Smooth muscle cell (in vitro differentiated cells): ENCODE measurements at regions not wholly inside any gene's neighbourhood (a gene's known extent, or its start where the extent isn't known, plus 50 kb on each side); places are given as distances from the start of the nearest gene placed in this dataset.

Experiments
- DNase-seq: peaks from one replicate; lab custom pipeline; 2025; ENCODE audit not compliant: unreplicated experiment; lab: John Stamatoyannopoulos, UW
- H2AFZ ChIP-seq: fragments of 200-600 bp; sonication (generic); 2 replicates; pipeline ENCODE4 v1.6.0; 2016; ENCODE audit warnings: antibody characterized with exemption, low read depth, mild to moderate bottlenecking
- H3F3A ChIP-seq: fragments of 200-600 bp; sonication (generic); 2 replicates; pipeline ENCODE4 v1.6.0; 2017; ENCODE audit warnings: antibody characterized with exemption, low read depth
- H3K27ac ChIP-seq: fragments of 200-600 bp; sonication (generic); 2 replicates; pipeline ENCODE4 v1.5.1; 2016; ENCODE audit warnings: low read depth, mild to moderate bottlenecking
- H3K27me3 ChIP-seq: fragments of 200-600 bp; sonication (generic); 2 replicates; pipeline ENCODE4 v1.6.1; 2016; ENCODE audit warnings: low read depth, mild to moderate bottlenecking
- H3K36me3 ChIP-seq: fragments of 200-600 bp; sonication (generic); 2 replicates; pipeline ENCODE4 v1.5.1; 2016; ENCODE audit warnings: low read depth
- H3K4me1 ChIP-seq: fragments of 200-600 bp; sonication (generic); 2 replicates; pipeline ENCODE4 v1.5.1; 2016; ENCODE audit warnings: low read depth
- H3K4me2 ChIP-seq: fragments of 200-600 bp; sonication (generic); 2 replicates; pipeline ENCODE4 v1.6.0; 2016; ENCODE audit warnings: mild to moderate bottlenecking
- H3K4me3 ChIP-seq: fragments of 200-600 bp; sonication (generic); 2 replicates; pipeline ENCODE4 v1.5.1; 2016; ENCODE audit warnings: mild to moderate bottlenecking
- H3K79me2 ChIP-seq: fragments of 200-600 bp; sonication (generic); 2 replicates; pipeline ENCODE4 v1.6.0; 2016; ENCODE audit warnings: low read depth, mild to moderate bottlenecking
- H3K9ac ChIP-seq: fragments of 200-600 bp; sonication (generic); 2 replicates; pipeline ENCODE4 v1.6.0; 2016; ENCODE audit warnings: low read depth
- H3K9me3 ChIP-seq: fragments of 200-600 bp; sonication (generic); replicated peaks from 2 replicates; pipeline ENCODE4 v1.5.1; 2016; ENCODE audit warnings: low read depth
- H4K20me1 ChIP-seq: fragments of 200-600 bp; sonication (generic); 2 replicates; pipeline ENCODE4 v1.6.0; 2016; ENCODE audit warnings: low read depth
- CTCF ChIP-seq: fragments of 200-600 bp; sonication (generic); IDR thresholded peaks from 2 replicates; pipeline ENCODE4 v1.5.1; 2017; ENCODE audit warnings: borderline replicate concordance, mild to moderate bottlenecking, antibody characterized with exemption; ENCODE audit not compliant: insufficient read depth, poor library complexity, severe bottlenecking
- WGBS: methylation state at CpG from one replicate; pipeline ENCODE4 v1.1.7; 2016; ENCODE audit warnings: low lambda C conversion rate; 5-methylcytosine and 5-hydroxymethylcytosine counted together

GRCh38 chr6:155638200-155638599, 182.6 kb upstream of the NOX3 start:
- Histone ChIP-seq H3K4me1 (no peaks in the 10 kb centered on the region), H3K4me2 (no peak overlapping the region), H3K27ac (no peak overlapping the region), H3K9ac (no peak overlapping the region), H3K36me3 (no peaks in the 10 kb centered on the region), H3K79me2 (no peaks in the 10 kb centered on the region), H3K4me3 (no peak overlapping the region), H3K27me3 (no peaks in the 10 kb centered on the region), H4K20me1 (no peaks in the 10 kb centered on the region), H3F3A (no peaks in the 10 kb centered on the region), H3K9me3 (no peaks in the 10 kb centered on the region), H2AFZ (no peak overlapping the region)
- DNase-seq: no peak
- WGBS: 90% methylated on average over 1 of the region's 1 CpG
- TF ChIP-seq CTCF: no peak

GRCh38 chr6:155635416-155635815, 179.8 kb upstream of the NOX3 start:
- no peaks in the 10 kb centered on the region for H3F3A ChIP-seq
- H4K20me1 ChIP-seq: no peaks in the 10 kb centered on the region
- no peak overlapping the region for H2AFZ ChIP-seq
- TF ChIP-seq CTCF: no peak
- no peaks in the 10 kb centered on the region for H3K4me1 ChIP-seq
- H3K36me3 ChIP-seq: no peaks in the 10 kb centered on the region
- no peaks in the 10 kb centered on the region for H3K79me2 ChIP-seq
- H3K9me3 ChIP-seq: no peaks in the 10 kb centered on the region
- DNase-seq: no peak
- no peaks in the 10 kb centered on the region for H3K27me3 ChIP-seq
- H3K27ac ChIP-seq: no peak overlapping the region
- H3K4me3 ChIP-seq: no peak overlapping the region
- H3K4me2 ChIP-seq: no peak overlapping the region
- H3K9ac ChIP-seq: no peak overlapping the region
- 92% methylated on average over 3 of the region's 3 CpGs for WGBS

GRCh38 chr6:155630085-155630484, 174.4 kb upstream of the NOX3 start:
- no peaks in the 10 kb centered on the region for H3K4me1 ChIP-seq
- H3F3A ChIP-seq: no peaks in the 10 kb centered on the region
- H3K9ac ChIP-seq: no peak overlapping the region
- no peaks in the 10 kb centered on the region for H3K9me3 ChIP-seq
- H4K20me1 ChIP-seq: no peaks in the 10 kb centered on the region
- no peak overlapping the region for H3K27ac ChIP-seq
- WGBS: 91% methylated on average over 2 of the region's 2 CpGs
- no peak for TF ChIP-seq CTCF
- no peak overlapping the region for H2AFZ ChIP-seq
- no peak overlapping the region for H3K4me2 ChIP-seq
- no peak overlapping the region for H3K4me3 ChIP-seq
- no peaks in the 10 kb centered on the region for H3K79me2 ChIP-seq
- H3K27me3 ChIP-seq: no peaks in the 10 kb centered on the region
- H3K36me3 ChIP-seq: no peaks in the 10 kb centered on the region
- no peak for DNase-seq

DNA sequence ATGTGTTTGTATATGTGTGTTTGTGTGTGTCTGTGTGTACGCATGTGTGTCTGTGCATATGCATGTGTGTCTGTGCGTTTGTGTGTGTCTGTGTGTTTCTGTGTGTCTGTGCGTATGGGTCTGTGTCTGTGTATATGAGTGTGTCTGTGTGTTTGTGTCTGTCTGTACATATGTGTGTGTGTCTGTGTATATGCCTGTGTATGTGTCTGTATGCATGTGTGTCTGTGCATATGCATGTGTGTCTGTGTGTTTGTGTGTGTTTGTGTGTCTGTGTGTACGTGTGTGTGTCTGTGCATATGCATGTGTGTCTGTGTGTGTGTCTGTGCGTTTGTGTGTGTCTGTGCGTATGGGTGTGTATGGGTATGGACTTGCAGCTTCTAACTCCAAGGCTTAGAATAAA, 174.0 kb upstream of the NOX3 start:
- H3K79me2 ChIP-seq: no peaks in the 10 kb centered on the region
- H3F3A ChIP-seq: no peaks in the 10 kb centered on the region
- H3K27ac ChIP-seq: no peak overlapping the region
- no peaks in the 10 kb centered on the region for H3K4me1 ChIP-seq
- H4K20me1 ChIP-seq: no peaks in the 10 kb centered on the region
- H2AFZ ChIP-seq: no peak overlapping the region
- no peaks in the 10 kb centered on the region for H3K9me3 ChIP-seq
- TF ChIP-seq CTCF: no peak
- H3K4me3 ChIP-seq: no peak overlapping the region
- no peak overlapping the region for H3K9ac ChIP-seq
- no peaks in the 10 kb centered on the region for H3K27me3 ChIP-seq
- no peak for DNase-seq
- H3K36me3 ChIP-seq: no peaks in the 10 kb centered on the region
- WGBS: 75% methylated on average over 6 of the region's 6 CpGs
- no peak overlapping the region for H3K4me2 ChIP-seq
